ENCODE measurements at regions not wholly inside any gene's neighbourhood (a gene's known extent, or its start where the extent isn't known, plus 50 kb on each side); places are given as distances from the start of the nearest gene placed in this dataset.
A peak's percentile ranks its signal among the peaks of the same experiment; 100 is the strongest.

DNA sequence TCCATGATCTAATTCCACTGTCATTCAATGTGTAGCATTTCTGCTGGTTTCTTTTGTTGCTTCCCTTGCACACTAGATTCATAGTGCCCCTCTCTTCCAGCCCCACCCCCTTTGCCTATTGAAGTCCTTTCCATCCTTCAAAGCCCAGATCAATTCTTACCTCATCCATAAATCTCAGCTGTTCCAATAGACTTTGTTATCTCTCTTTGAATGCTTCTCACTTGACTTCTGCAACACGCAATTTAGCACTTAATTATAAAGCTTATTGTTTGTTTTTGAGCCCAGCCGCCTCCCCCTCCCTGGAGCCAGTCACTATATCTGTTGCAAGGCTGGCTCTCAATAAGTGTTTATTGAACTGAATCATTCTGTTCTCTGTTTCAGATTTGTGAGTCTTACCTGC, 174.6 kb upstream of the TBL1XR1 start:
- no peak for TF ChIP-seq EZH2 (IDR thresholded peaks at IDR 0.05)
- TF ChIP-seq POLR2AphosphoS5 (IDR thresholded peaks at IDR 0.05; ENCODE audit: borderline replicate concordance, low read depth, low read length), result no peak
- no peak for TF ChIP-seq FOXP2 (optimal IDR thresholded peaks at IDR 0.05; ENCODE audit: control extremely low read depth, extremely low read length, insufficient read depth)
- no peaks in the 10 kb centered on the region for H3K9me3 ChIP-seq (ENCODE audit: low read depth, low read length)

DNA sequence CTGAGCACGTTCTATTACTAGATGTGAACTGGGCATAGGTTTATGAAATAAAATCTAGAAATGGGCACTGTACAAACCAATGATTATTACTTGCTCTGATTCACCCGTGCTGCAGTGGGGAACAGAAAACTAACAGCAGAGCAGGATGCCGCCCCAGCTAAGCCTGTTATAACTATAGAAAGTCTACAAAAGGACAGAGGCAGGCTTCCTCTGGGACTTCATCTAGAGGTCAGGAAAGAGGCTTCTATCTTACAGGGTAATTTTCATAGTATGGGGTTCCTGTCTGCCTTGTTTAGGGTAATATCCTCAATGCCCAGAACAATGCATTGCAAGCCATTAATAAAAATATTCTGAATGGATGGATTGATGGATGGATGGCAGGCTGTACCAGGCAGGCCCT, 177.0 kb upstream of the TBL1XR1 start:
- no peak for DNase-seq (ENCODE audit: low read depth, low spot score)
- Histone ChIP-seq H3K4me3 (no peak overlapping the region), H3K9ac (ENCODE audit: insufficient read length) (no peak overlapping the region), H3K9me3 (ENCODE audit: low read depth, low read length) (no peaks in the 10 kb centered on the region), H3K27ac (no peak overlapping the region), H3K36me3 (ENCODE audit: insufficient read depth, low read length) (no peaks in the 10 kb centered on the region)
- TF ChIP-seq EZH2 (IDR thresholded peaks at IDR 0.05) (no peak), FOXP2 (optimal IDR thresholded peaks at IDR 0.05; ENCODE audit: control extremely low read depth, extremely low read length, insufficient read depth) (no peak), POLR2AphosphoS5 (IDR thresholded peaks at IDR 0.05; ENCODE audit: borderline replicate concordance, low read depth, low read length) (no peak)

More for the DNA sequence above, 174.6 kb upstream of the TBL1XR1 start:
- Histone ChIP-seq H3K36me3 (ENCODE audit: insufficient read depth, low read length) (no peaks in the 10 kb centered on the region), H3K4me3 (no peak overlapping the region), H3K9ac (ENCODE audit: insufficient read length) (no peak overlapping the region), H3K27ac (no peak overlapping the region)
- DNase-seq (ENCODE audit: low read depth, low spot score), result no peak

DNA sequence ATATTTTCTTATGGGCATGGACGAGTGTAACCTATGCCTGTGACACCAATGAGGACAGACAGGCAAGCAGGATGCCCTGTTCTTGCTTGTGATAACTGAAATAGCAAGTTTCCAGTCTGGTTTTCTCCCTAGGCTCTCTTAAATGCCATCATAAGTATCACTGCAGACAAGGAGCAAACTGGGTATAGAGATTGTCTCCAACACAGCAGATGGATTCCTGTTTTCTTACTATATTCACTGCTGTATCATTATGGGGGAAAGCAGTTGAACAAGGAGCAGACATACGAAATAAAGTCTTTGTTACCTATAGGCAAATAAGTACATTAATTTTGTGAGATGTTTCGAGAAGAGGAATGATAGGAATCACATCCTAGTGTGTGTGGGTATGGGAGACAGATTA, 178.0 kb upstream of the TBL1XR1 start:
- no peak for DNase-seq (ENCODE audit: low read depth, low spot score)
- TF ChIP-seq POLR2AphosphoS5 (IDR thresholded peaks at IDR 0.05; ENCODE audit: borderline replicate concordance, low read depth, low read length), result no peak
- TF ChIP-seq FOXP2 (optimal IDR thresholded peaks at IDR 0.05; ENCODE audit: control extremely low read depth, extremely low read length, insufficient read depth), result no peak
- TF ChIP-seq EZH2 (IDR thresholded peaks at IDR 0.05), result no peak

DNA sequence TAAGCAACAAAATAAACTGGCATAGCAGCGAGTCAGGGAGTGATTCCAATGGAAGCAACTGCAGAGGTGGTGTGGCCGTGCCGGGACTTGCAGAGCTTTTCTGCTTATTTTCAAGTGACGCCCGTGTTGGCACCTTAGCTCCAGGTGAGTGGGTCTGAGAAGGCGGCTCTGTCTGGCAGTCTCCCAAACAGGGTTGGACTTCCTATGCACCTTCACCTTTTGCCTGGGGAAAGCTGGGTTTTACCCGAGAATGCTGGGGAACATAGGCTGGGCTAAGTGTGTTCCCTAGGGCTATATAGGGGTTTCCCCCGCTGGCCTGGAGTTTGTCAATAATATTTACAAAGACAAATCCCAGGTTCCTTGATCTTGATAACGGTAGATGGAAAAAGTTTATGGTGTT, 179.9 kb upstream of the TBL1XR1 start:
- peaks cover 4% of the 10 kb centered on the region; the same call in 1 of the 2 replicates for H3K9me3 ChIP-seq (ENCODE audit: low read depth, low read length)
- no peak overlapping the region for H3K9ac ChIP-seq (ENCODE audit: insufficient read length)
- no peak overlapping the region for H3K4me3 ChIP-seq
- no peak overlapping the region for H3K27ac ChIP-seq
- 0 out of 2 replicates have a peak, but pooled peaks cover 3% of the 10 kb centered on the region for H3K36me3 ChIP-seq (ENCODE audit: insufficient read depth, low read length)
- no peak for TF ChIP-seq FOXP2 (optimal IDR thresholded peaks at IDR 0.05; ENCODE audit: control extremely low read depth, extremely low read length, insufficient read depth)
- TF ChIP-seq POLR2AphosphoS5 (IDR thresholded peaks at IDR 0.05; ENCODE audit: borderline replicate concordance, low read depth, low read length), result no peak
- no peak for TF ChIP-seq EZH2 (IDR thresholded peaks at IDR 0.05)
- no peak for DNase-seq (ENCODE audit: low read depth, low spot score)

More for the DNA sequence above, 178.0 kb upstream of the TBL1XR1 start:
- H3K4me3 ChIP-seq, result no peak overlapping the region
- no peaks in the 10 kb centered on the region for H3K36me3 ChIP-seq (ENCODE audit: insufficient read depth, low read length)
- no peaks in the 10 kb centered on the region for H3K9me3 ChIP-seq (ENCODE audit: low read depth, low read length)
- H3K27ac ChIP-seq, result no peak overlapping the region
- H3K9ac ChIP-seq (ENCODE audit: insufficient read length), result no peak overlapping the region

DNA sequence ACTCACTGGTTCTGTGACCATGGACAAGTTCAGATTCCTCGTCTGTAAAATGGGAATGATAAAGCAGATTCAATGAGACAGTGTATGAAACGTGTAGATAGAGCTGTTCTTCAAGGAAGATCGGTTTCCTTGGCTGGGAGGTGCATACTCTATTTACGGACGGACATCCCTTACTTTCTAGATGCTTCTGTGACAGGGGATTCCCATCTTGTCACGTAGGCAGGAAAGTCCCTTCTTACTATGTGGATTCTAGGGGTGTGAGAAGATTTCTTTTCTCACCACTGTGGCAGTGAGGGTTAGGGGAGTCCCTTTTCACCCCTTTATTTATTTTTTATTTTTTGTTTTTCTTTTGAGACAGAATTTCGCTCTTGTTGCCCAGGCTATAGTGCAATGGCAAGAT, 180.9 kb upstream of the TBL1XR1 start:
- H3K27ac ChIP-seq, result no peak overlapping the region
- no peak overlapping the region for H3K4me3 ChIP-seq
- H3K9me3 ChIP-seq (ENCODE audit: low read depth, low read length), result peaks cover 4% of the 10 kb centered on the region; the same call in 1 of the 2 replicates
- H3K9ac ChIP-seq (ENCODE audit: insufficient read length), result no peak overlapping the region
- H3K36me3 ChIP-seq (ENCODE audit: insufficient read depth, low read length), result 0 out of 2 replicates have a peak, but pooled peaks cover 3% of the 10 kb centered on the region
- DNase-seq (ENCODE audit: low read depth, low spot score), result no peak
- TF ChIP-seq POLR2AphosphoS5 (IDR thresholded peaks at IDR 0.05; ENCODE audit: borderline replicate concordance, low read depth, low read length), result no peak
- TF ChIP-seq FOXP2 (optimal IDR thresholded peaks at IDR 0.05; ENCODE audit: control extremely low read depth, extremely low read length, insufficient read depth), result no peak

DNA sequence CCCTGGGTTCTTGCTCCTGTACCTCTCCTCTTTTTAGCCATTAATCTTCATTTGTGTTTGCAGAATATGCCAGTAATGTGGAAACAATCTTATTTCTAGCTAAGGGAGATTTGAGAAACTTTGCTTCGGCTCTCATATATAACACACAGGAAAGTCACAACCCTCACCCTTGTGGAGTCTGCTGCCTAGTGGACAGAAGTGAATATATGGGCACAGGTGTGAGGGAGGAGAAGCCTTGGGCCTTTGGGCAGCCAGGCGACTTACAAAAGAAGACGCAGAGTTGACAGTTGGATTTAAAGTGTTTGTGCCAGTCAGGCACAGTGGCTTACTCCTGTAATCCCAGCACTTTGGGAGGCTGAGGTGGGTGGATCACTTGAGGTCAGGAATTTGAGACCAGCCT, 181.8 kb upstream of the TBL1XR1 start:
- H3K36me3 ChIP-seq (ENCODE audit: insufficient read depth, low read length), result 0 out of 2 replicates have a peak, but pooled peaks cover 3% of the 10 kb centered on the region
- no peak overlapping the region for H3K27ac ChIP-seq
- TF ChIP-seq EZH2 (IDR thresholded peaks at IDR 0.05), result no peak
- no peak for TF ChIP-seq FOXP2 (optimal IDR thresholded peaks at IDR 0.05; ENCODE audit: control extremely low read depth, extremely low read length, insufficient read depth)
- no peak for TF ChIP-seq POLR2AphosphoS5 (IDR thresholded peaks at IDR 0.05; ENCODE audit: borderline replicate concordance, low read depth, low read length)
- no peak for DNase-seq (ENCODE audit: low read depth, low spot score)
- H3K4me3 ChIP-seq, result no peak overlapping the region
- peaks cover 4% of the 10 kb centered on the region; the same call in 1 of the 2 replicates for H3K9me3 ChIP-seq (ENCODE audit: low read depth, low read length)
- H3K9ac ChIP-seq (ENCODE audit: insufficient read length), result no peak overlapping the region

DNA sequence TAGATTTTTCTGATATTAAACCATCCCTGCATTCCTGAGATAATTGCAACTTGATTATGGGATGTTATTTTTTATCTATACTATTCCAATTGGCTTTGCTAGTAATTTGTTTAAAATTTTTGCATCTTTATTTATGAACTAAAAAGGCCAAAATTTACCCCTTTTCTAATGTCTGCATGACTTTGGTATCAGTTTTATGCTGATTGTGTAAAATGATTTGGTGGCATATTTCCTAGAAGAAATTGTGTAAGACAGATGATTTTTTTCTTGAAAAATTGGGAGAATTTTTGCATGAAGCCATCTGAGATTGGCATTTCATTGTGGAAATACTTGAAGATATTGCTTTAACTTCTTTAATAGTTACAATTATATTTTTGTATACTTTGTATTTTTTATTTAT, 183.8 kb upstream of the TBL1XR1 start:
- DNase-seq (ENCODE audit: low read depth, low spot score), result no peak
- Histone ChIP-seq H3K4me3 (no peak overlapping the region), H3K27ac (no peak overlapping the region), H3K9me3 (ENCODE audit: low read depth, low read length) (peaks cover 4% of the 10 kb centered on the region; the same call in 1 of the 2 replicates), H3K9ac (ENCODE audit: insufficient read length) (no peak overlapping the region), H3K36me3 (ENCODE audit: insufficient read depth, low read length) (0 out of 2 replicates have a peak, but pooled peaks cover 3% of the 10 kb centered on the region)
- TF ChIP-seq POLR2AphosphoS5 (IDR thresholded peaks at IDR 0.05; ENCODE audit: borderline replicate concordance, low read depth, low read length) (no peak), FOXP2 (optimal IDR thresholded peaks at IDR 0.05; ENCODE audit: control extremely low read depth, extremely low read length, insufficient read depth) (no peak), EZH2 (IDR thresholded peaks at IDR 0.05) (no peak)

DNA sequence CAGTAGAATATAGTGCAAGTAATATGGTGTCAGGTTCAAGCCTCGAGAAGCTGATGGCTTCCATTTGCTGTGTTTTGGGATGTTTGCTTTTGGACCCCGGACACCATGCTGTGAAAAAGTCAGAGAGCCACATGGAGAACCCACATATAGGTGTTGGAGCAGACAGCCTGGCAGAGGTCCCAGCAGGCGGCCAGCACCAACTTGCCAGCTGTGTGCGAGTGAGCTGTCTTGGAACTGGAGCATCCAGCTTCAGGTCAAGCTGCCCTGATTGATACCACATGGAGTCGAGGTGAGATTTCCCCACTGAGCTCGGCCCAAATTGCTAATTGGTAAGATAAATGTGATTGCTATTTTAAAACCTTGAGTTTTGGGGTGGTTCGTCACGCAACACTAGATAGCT, 185.7 kb upstream of the TBL1XR1 start:
- no peak for DNase-seq (ENCODE audit: low read depth, low spot score)

DNA sequence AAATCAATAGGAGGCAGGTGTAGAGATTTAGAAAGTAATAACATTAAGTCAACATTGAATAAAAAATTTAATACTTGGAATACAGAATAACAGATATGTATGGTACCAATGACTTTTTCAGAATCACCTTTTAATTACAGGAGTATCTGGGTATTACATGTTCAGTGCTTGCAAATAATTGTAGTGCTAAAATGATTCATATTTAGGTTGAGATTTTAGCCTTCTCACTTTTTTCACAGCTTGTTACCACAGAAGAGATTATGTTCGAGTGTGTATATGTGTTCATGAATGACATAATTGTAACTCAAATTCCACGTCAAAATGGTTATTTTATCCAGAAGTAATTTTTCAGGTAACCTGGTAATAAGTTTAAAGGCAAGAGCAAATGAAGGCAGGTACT, 187.9 kb upstream of the TBL1XR1 start:
- Histone ChIP-seq H3K4me3 (no peak overlapping the region), H3K9me3 (ENCODE audit: low read depth, low read length) (peaks cover 4% of the 10 kb centered on the region; the same call in 1 of the 2 replicates), H3K27ac (peak overlapping the region; percentile 8; the same call in 1 of the 2 replicates), H3K9ac (ENCODE audit: insufficient read length) (no peak overlapping the region), H3K36me3 (ENCODE audit: insufficient read depth, low read length) (0 out of 2 replicates have a peak, but pooled peaks cover 3% of the 10 kb centered on the region)
- TF ChIP-seq FOXP2 (optimal IDR thresholded peaks at IDR 0.05; ENCODE audit: control extremely low read depth, extremely low read length, insufficient read depth) (no peak), POLR2AphosphoS5 (IDR thresholded peaks at IDR 0.05; ENCODE audit: borderline replicate concordance, low read depth, low read length) (no peak), EZH2 (IDR thresholded peaks at IDR 0.05) (no peak)
- no peak for DNase-seq (ENCODE audit: low read depth, low spot score)

More for the DNA sequence above, 185.7 kb upstream of the TBL1XR1 start:
- TF ChIP-seq POLR2AphosphoS5 (IDR thresholded peaks at IDR 0.05; ENCODE audit: borderline replicate concordance, low read depth, low read length), result no peak
- no peak for TF ChIP-seq EZH2 (IDR thresholded peaks at IDR 0.05)
- TF ChIP-seq FOXP2 (optimal IDR thresholded peaks at IDR 0.05; ENCODE audit: control extremely low read depth, extremely low read length, insufficient read depth), result no peak
- 0 out of 2 replicates have a peak, but pooled peaks cover 3% of the 10 kb centered on the region for H3K36me3 ChIP-seq (ENCODE audit: insufficient read depth, low read length)
- H3K9me3 ChIP-seq (ENCODE audit: low read depth, low read length), result peaks cover 4% of the 10 kb centered on the region; the same call in 1 of the 2 replicates
- no peak overlapping the region for H3K9ac ChIP-seq (ENCODE audit: insufficient read length)
- no peak overlapping the region for H3K4me3 ChIP-seq
- H3K27ac ChIP-seq, result no peak overlapping the region

Data from SK-N-MC (cell line).